Fibroblast of lung (primary cell): ENCODE measurements at regions not wholly inside any gene's neighbourhood (a gene's known extent, or its start where the extent isn't known, plus 50 kb on each side); places are given as distances from the start of the nearest gene placed in this dataset.

Source experiments
- CTCF ChIP-seq, 2 donors: IDR thresholded peaks in 1 of 2; conservative IDR thresholded peaks in 1 of 2; 1 replicate in 1 of 2; 2 replicates in 1 of 2; pipeline ENCODE4 v1.5.1; 2011 to 2012; ENCODE audit warnings: low read length in 2 of 2, control low read depth in 1 of 2, inconsistent platforms in 1 of 2, low read depth in 1 of 2, mild to moderate bottlenecking in 1 of 2
- EZH2 ChIP-seq: IDR thresholded peaks from 2 replicates; pipeline ENCODE4 v1.5.1; 2012; ENCODE audit warnings: low read length, control low read depth, mild to moderate bottlenecking; ENCODE audit errors: missing control alignments

- no peak for TF ChIP-seq EZH2
- TF ChIP-seq CTCF (conservative IDR thresholded peaks at IDR 0.05 in 1 of 2, IDR thresholded peaks at IDR 0.05 in 1 of 2; ENCODE audit: low read depth in 1 of 2, low read length in 2 of 2) = no peak
Observed at GRCh38 chr3:116984301-116984700, 274.7 kb downstream of the TUSC7 start.
